ENCODE measurements at regions not wholly inside any gene's neighbourhood (a gene's known extent, or its start where the extent isn't known, plus 50 kb on each side); places are given as distances from the start of the nearest gene placed in this dataset.
A peak's percentile ranks its signal among the peaks of the same experiment; 100 is the strongest.

- Mint-ChIP-seq H3K36me3 (ENCODE audit: insufficient read depth) (no peaks in the 10 kb centered on the region), H3K4me1 (ENCODE audit: low read depth) (peaks cover 1% of the 10 kb centered on the region), H3K27ac (no peak overlapping the region), H3K4me3 (ENCODE audit: low read depth) (no peak overlapping the region), H3K27me3 (peaks cover 59% of the 10 kb centered on the region), H3K9me3 (ENCODE audit: low read depth) (peaks cover 5% of the 10 kb centered on the region)
- DNase-seq (ENCODE audit: low spot score, unreplicated experiment), result no peak
- TF ChIP-seq CTCF (IDR thresholded peaks at IDR 0.05; ENCODE audit: unreplicated experiment), result no peak
Observed at GRCh38 chr20:63105211-63106107, 98.7 kb upstream of the BHLHE23 start.

GRCh38 chr20:63104312-63105181 lies 97.8 kb upstream of the BHLHE23 start:
- no peak overlapping the region for H3K27ac Mint-ChIP-seq
- H3K4me1 Mint-ChIP-seq (ENCODE audit: low read depth), result peaks cover 1% of the 10 kb centered on the region
- no peak overlapping the region for H3K4me3 Mint-ChIP-seq (ENCODE audit: low read depth)
- H3K9me3 Mint-ChIP-seq (ENCODE audit: low read depth), result peaks cover 5% of the 10 kb centered on the region
- no peaks in the 10 kb centered on the region for H3K36me3 Mint-ChIP-seq (ENCODE audit: insufficient read depth)
- peaks cover 52% of the 10 kb centered on the region for H3K27me3 Mint-ChIP-seq
- TF ChIP-seq CTCF (IDR thresholded peaks at IDR 0.05; ENCODE audit: unreplicated experiment), result no peak
- no peak for DNase-seq (ENCODE audit: low spot score, unreplicated experiment)

- Mint-ChIP-seq H3K27me3 (peaks cover 44% of the 10 kb centered on the region), H3K9me3 (ENCODE audit: low read depth) (peaks cover 3% of the 10 kb centered on the region), H3K4me1 (ENCODE audit: low read depth) (peaks cover 1% of the 10 kb centered on the region), H3K4me3 (ENCODE audit: low read depth) (no peak overlapping the region), H3K27ac (no peak overlapping the region), H3K36me3 (ENCODE audit: insufficient read depth) (no peaks in the 10 kb centered on the region)
- no peak for DNase-seq (ENCODE audit: low spot score, unreplicated experiment)
- no peak for TF ChIP-seq CTCF (IDR thresholded peaks at IDR 0.05; ENCODE audit: unreplicated experiment)
Observed at GRCh38 chr20:63103402-63104311, 96.9 kb upstream of the BHLHE23 start.

- DNase-seq (ENCODE audit: low spot score, unreplicated experiment), result no peak
- no peaks in the 10 kb centered on the region for H3K9me3 Mint-ChIP-seq (ENCODE audit: low read depth)
- H3K27ac Mint-ChIP-seq, result no peak overlapping the region
- no peaks in the 10 kb centered on the region for H3K36me3 Mint-ChIP-seq (ENCODE audit: insufficient read depth)
- H3K4me1 Mint-ChIP-seq (ENCODE audit: low read depth), result peaks cover 1% of the 10 kb centered on the region
- TF ChIP-seq CTCF (IDR thresholded peaks at IDR 0.05; ENCODE audit: unreplicated experiment), result no peak
- H3K4me3 Mint-ChIP-seq (ENCODE audit: low read depth), result peak overlapping the region; percentile 29
- peaks cover 40% of the 10 kb centered on the region for H3K27me3 Mint-ChIP-seq
Observed at GRCh38 chr20:63102721-63103375, 96.1 kb upstream of the BHLHE23 start.

Data from progenitor cell of endocrine pancreas (in vitro differentiated cells).